HG03108 (cell line): ENCODE measurements at regions not wholly inside any gene's neighbourhood (a gene's known extent, or its start where the extent isn't known, plus 50 kb on each side); places are given as distances from the start of the nearest gene placed in this dataset.

Source experiments
- ATAC-seq: cut with Tn5 transposase; IDR thresholded peaks from one replicate; pipeline ENCODE4 v1.9.1; 2021; ENCODE audit warnings: moderate library complexity; ENCODE audit not compliant: unreplicated experiment

DNA sequence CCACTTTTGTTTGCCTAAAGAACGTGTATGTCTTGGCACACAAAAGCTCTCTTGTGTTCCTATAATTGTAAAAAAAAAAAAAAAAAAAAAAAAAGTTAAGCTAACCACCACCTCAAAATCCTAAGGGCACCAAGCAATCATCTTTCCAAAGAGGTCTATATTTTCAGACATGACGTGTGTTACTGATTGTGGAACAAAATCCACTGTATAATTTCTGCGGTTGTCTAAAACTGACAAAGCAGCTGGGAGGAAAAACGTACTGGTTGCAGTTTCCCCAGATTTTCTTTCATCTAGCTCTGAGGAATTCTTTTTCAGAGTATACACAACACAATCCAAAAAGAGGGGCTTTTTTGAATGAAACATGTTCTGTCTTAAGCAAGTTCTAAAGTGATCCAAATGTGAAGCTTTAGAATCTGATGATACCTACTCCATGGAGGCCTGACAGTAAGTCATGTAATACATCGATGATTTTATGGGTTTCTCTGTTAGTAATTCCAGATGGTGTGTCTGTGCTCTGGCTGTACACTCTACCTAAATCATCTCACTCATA, 375.6 kb upstream of the NUDT12 start:
- no peak for ATAC-seq

DNA sequence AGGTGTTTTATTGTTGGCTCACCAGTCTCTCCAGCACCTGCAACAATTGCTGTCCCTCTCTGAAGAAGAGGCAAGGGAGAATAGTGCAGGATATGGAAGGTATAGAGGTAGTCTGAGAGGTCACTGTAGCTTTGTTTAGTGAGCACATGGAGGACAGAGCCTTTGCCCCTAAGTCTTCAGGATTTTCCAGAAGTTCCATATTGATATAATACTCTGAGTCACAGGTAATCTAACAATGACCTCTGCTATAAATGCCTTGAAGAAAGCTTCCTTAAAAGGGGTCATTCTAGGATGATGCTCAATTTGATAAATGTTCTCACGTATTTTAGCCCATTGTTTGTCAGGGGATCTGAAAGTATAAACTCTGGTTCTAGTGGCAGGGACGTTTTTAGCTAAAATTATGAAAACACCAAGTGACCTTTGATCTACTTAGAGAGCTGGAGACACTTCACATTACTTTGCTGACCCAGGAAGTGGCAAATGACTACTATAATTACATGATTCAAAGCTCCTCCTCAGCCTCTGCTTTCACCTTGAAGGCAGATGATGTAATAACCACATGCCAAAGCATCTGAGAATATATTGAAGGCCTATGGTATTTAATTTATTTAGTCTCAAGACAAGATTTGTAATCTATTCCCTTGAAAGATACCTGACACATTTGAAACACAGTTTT, 366.9 kb upstream of the NUDT12 start:
- ATAC-seq = no peak

DNA sequence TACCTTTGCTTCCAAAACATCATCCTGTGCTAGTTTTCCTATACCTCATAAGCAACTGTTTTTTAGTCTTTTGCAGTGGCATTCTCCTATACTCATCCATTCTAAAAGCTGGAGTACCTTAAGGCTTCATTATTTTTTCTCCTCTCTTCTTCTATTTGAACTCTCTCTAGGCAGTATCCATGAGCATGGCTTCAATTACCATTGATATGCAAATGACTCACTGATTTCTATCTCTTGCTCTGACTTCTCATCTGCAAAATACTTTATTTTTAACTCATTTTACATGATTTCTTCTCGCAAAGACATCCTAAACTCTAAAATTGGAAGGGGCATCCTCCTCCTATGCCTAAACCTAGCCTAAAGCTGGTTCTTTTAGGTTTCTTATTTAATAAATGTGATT, 365.1 kb upstream of the NUDT12 start:
- no peak for ATAC-seq

DNA sequence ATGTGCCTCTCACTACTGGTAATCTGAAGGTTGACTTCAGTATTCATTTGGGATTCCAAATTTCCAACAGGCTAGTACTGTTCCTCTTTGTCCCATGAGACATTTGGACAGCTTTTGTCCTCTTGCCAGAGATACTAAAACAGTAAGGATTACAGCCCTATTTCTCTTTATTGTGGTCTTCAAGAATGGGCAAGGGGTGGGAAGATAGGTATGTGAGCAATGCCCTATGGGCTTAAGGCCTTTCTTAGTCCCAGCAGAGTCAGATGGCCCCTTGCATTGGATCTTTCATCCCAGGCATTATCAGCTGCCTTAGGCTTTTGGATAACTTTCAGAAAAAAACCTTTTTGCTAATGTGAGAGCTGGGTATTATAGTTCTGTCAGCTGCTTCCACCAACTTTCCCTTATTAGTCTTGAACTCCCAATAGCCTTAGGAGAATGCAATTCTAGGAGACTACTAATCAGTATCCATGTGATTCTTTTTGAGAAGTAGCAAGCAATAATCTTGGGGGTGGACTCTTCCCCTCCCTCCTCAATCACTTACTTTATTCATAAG, 361.1 kb upstream of the NUDT12 start:
- ATAC-seq = no peak

DNA sequence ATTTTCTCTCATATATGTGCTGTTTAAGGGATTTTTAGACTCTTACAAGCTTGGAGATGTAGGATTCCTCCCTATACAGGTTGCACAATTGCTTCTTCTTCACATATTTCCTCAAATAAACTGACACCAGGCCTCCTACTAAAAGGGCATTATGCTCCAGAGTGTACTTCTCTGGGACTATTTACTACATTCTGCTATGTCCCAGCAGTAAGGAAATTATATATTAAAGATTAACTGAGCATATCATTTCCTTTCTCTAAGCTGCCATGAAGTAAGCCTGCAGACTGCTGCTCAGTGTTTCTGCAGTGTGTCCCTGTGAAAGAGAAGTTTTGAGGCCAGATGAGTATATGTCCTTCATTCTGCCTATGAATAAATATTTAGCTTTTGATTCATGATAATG, 356.9 kb upstream of the NUDT12 start:
- no peak for ATAC-seq

DNA sequence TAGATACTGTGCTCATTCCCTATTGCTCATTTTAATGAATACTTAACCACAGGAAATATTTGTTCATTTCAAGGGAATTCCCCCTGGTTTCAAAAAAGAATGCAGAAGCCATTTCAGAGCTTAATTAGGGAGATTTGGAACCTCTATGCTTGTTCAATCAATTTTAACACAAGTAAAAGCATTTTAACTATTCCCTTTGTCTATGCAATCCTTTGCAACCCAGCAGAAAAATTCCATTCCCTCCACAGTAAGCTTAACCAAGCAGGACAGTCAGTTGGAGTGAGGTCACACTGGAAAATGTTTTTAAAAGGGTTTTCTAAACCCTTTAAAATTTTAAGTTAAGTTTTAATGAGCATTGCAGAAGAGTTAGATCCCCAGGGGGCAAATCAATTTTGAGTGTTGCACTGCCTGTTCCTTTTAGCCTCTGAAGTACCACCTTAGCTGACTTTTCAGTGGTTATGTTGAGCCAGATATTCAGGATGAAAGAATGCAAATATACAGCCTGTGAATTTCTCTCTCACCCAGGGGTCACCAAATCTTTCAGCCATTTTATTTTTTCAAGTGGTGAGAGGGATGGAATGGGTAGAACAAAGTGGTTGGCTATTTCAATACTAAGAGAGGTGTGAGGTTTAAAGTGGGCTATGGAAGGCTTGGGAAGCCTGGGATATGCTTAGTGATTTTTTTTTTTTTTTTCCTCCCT, 356.2 kb upstream of the NUDT12 start:
- no peak for ATAC-seq

DNA sequence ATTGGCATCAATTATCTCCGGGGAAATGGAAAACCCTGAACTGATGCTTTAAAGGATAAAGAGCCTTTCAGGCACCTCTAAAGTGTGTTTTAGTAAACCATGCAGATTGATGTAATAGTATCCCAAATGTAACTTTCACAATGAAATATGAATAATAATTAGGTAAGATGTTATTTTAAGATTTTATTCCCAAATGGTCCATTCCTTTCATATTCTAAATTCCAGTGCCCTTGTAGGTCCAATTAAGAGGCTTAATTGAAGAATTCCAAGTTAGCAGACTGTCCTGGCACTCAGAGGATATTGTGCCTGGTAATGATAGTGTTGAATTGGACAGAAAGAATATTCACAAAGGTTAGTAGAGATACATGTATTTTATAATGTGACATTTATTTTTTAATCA, 352.5 kb upstream of the NUDT12 start:
- no peak for ATAC-seq

DNA sequence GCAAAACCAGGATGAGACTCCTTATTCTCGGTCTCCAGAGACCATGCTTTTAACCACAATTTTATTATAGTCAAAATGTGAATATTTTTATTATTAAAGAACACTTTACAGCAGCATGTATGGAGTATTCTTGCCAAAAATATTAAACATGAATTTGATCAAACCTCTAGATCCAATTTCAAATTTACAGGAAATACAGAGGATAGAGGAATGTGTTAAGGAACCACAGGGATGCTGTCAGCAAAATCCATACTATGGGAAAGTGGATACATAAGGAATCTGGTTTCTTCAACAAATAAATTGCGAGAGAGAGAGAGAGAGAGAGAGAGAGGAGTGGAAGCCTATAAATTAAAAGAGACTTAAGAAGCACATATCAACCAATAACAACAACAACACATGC, 348.2 kb upstream of the NUDT12 start:
- ATAC-seq = no peak

DNA sequence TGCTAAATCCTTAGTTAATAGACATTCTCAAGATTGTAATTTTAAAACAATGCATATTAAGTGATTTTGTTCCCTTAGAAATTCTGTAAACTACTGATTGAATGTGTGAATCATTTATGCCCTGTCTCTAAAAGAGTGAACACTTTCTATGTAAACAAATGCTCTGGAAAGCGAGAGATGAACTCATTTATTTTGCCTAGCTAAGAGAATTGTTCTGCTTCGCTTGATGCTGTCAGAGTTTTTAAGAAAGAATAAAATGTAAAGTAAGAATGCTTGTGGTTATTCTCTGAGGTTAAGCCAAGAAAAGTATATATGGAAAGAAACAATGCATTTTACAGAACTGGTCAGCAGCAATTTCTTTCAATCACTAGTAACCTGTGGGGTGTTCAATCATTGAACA, 347.4 kb upstream of the NUDT12 start:
- ATAC-seq = no peak

DNA sequence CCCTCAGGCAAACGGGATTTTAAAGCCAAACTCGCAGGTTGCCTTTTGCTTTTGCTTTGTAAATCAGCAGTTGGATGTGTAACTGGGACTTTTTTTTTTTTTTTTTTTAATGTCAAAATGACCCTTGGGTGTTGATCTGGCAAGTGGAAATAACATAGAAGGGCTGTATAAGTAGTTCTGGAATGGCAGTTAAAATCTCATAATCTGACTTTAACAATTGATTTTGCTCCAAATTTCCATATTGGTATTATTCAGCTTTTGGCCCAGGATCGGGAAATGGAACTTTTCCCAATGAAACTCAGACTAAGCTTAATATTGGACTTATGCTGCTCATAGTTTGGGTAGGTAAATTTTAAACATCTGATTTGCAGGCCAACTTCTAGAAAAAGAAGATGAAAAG, 346.8 kb upstream of the NUDT12 start:
- ATAC-seq = no peak

DNA sequence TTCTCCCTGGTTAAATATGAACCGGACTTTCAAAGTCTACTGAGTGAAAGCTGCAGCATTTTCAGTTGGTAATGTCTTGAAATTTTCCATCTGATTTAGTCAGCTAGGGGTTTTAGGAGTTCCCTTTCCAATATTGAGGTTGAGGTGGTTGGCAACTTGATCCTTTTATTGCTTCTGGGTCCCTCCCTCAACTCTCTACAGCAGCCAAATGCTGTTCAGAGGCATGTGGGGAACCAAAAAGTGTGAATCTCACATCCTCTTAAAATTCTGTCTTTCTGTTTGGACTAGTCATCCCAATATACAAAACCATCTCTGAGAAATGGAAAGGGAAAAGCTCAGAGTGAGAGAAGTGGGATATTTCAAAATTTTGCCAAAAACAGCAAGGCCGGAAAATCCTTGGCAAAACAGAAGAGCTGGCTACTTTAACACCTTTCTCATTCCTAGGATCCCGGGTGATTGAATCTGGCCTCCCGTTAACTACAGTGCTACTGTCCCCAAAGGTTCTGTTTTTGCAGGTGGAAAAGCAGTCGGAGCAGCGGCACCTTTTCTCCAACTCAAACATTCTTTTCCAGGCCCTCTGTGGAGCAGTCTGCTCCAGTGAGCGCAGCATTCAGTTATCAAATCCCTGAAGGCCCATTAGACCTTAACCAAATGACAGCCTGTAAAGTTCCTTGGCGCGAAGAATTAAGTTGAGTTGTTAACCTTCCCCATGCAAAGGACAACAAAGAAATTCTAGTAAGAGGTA, 345.9 kb upstream of the NUDT12 start:
- no peak for ATAC-seq

DNA sequence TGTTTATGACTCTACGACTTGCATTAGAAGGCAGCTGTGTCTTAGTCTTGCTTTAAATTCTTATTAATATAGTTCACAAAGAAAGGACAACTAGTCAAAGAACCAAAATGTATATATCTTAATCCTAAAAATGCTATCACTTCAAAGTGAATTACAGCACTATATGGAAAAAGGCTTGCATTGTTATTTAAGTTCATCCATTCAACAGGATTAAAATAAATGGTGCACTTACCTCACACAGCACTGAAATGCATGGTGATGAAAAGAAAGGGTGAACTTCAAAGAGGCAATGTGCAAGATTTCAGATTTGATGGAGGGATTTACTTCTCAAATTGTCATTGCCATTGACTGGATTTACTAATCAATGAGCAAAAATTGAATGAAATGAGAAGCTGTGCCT, 344.4 kb upstream of the NUDT12 start:
- ATAC-seq = no peak

DNA sequence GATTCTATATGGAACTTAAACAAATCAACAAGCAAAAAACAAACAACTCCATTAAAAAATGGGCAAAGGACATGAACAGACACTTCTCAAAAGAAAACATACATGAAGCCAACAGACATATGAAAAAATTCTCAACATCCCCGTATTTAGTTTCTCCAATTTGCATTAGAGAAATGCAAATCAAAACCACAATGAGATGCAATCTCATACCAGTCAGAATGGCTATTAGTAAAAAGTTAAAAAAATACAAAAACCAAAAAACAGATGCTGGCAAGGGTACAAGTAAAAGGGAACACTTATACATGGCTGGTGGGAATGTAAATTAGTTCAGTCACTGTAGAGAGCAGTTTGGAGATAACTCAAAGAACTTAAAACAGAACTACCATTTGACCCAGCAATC, 342.1 kb upstream of the NUDT12 start:
- no peak for ATAC-seq

DNA sequence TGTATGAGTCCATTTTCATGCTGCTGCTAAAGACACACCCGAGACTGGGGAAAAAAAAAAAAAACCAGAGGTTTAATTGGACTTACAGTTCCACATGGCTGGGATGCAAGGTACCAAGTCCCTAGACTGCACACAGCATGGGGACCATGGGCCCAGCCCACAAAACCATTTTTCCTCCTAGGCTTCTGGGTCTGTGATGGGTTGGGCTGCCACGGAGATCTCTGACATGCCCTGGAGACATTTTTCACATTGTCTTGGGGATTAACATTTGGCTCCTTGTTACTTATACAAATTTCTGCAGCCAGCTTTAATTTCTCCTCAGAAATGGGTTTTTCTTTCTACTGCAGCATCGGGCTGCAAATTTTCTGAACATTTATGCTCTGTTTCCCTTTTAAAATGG, 340.3 kb upstream of the NUDT12 start:
- ATAC-seq = no peak

DNA sequence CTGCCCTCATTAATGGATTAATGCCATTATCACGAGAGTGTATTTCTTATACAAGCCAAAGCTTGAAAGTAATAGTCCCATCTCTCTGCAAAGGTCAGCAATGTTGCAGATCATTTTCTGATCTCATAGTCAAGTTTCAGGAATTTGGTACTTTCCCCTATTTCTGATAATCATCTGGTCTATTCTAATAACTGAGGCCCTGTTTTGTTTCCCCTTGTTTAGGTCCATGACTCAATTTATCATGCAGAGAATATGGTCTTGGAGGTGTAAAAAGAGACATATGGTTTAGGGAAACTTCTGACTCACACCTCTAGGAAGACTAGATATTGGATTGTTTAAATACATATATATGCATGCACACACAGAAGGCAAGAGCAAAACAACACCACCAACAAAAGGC, 339.3 kb upstream of the NUDT12 start:
- ATAC-seq = no peak

DNA sequence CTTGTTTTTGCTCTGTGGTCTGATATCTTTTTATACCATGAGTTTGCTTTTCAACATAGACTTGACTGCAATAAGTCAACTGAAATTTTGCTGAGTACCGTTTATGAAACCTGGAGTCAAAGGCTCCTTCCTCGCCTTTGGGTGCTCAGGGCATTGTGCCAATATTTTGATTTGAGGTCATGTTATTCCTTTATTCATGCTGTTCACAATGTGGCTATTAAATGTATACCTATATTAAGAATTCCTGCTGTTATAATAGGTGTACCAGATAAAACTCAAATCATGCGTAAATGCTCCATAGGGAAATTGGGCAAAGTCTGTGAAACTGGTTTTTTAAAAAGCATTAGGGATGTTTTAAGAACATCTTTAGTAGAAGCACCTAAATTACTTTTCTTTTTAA, 334.0 kb upstream of the NUDT12 start:
- ATAC-seq = no peak

DNA sequence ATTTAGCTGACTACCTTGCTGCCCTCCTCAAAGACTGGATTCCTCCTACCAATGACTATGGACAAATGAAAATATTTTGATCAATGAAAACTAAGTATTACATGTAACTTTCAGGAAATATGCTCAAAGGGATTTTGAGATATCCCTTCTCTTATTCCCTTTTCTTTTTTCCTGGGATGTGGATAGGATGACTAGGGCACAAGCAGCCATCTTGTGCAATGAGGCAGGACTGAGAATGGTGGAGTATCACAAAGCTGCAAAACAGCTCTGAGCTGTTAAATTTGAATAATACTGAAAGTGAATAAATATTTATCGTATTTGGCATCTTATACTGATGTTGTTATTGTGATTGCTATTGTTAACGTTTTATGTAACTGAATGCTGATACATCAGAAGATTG, 333.1 kb upstream of the NUDT12 start:
- ATAC-seq = no peak

DNA sequence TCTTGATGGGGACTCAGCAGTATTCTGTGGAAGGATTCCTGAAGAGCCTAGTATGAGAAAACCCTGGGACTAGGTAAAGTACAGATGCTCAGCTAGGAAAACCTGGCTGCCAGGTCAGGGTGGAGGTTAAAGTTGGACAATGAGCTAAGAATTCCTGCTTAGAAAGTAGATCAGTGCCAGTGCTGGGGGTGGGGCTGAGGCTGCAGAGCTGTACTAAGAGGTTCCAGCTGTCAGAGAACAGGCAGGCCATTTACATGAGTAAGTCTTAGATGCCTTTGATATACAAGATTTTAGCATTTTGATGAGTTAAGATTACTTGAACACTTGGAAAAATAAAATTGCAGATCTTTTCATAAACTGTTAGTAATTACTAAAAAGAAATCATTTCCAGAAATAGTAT, 332.3 kb upstream of the NUDT12 start:
- ATAC-seq = no peak

DNA sequence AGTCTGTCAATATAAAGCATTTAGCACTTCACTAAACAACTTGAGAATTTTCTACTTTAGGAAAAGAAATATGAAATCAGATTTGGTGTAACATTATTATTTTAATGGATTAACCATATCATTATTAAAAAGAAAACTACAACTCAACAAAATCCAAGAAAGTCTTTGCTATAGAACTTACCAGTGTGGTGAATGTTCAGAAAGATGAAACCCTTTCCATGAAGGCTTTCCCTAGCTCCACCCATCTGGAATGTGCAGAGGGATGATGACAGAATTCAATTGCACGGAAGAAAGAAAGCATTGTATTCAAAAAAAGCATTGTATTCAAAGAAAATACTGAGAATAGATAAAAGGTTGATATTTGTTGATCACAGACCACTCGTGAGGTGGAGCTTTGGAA, 328.6 kb upstream of the NUDT12 start:
- no peak for ATAC-seq

DNA sequence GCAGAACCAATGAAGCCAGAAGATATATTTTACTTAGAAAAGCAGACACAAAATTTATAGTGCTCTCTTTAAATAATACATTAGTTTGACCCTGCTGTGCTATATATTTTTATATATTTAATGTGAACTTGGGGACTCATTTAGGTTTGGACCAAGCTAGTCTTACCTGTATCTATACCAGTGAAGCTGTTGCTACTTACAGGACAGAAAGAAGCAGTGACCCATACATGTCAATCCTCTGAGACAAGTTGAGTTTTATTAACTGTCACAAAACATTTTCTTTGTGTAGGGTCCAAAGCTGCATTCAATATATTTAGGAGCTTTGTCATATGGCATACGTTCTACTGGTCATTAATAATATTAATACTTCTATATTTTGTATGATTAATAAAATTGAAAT, 327.7 kb upstream of the NUDT12 start:
- no peak for ATAC-seq

DNA sequence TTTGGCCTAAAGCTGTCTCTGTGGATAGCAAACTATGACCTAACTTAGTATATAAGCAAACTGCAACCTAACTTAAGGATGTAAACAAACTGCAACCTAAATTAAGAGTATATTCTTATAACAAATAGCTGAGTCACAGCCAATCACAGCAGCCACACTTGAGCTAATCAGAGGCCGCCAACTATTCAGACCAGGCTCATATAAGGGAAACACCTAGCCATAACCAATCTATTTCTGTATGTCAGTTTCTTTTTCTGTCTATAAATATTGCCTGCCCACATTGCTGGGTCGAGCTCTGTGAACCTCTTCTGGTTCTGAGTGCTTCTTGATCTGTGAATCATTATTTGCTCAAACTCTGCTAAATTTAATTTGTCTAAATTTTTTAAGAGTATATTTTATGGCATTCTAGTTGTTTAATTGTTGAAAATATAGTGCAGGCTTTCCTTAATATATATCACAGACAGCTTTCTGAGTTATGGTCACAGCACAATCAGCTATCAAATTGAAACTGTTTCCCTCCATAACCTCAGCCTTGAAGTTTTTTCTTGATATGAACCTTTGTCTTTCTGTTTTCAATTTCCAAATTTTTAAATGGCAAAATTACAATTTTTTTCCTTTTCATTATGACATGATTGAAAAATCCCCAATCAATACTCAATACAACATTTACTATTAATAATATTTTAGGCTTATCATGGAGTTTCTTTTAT, 327.1 kb upstream of the NUDT12 start:
- ATAC-seq = no peak
